ENCODE measurements at regions not wholly inside any gene's neighbourhood (a gene's known extent, or its start where the extent isn't known, plus 50 kb on each side); places are given as distances from the start of the nearest gene placed in this dataset.

DNA sequence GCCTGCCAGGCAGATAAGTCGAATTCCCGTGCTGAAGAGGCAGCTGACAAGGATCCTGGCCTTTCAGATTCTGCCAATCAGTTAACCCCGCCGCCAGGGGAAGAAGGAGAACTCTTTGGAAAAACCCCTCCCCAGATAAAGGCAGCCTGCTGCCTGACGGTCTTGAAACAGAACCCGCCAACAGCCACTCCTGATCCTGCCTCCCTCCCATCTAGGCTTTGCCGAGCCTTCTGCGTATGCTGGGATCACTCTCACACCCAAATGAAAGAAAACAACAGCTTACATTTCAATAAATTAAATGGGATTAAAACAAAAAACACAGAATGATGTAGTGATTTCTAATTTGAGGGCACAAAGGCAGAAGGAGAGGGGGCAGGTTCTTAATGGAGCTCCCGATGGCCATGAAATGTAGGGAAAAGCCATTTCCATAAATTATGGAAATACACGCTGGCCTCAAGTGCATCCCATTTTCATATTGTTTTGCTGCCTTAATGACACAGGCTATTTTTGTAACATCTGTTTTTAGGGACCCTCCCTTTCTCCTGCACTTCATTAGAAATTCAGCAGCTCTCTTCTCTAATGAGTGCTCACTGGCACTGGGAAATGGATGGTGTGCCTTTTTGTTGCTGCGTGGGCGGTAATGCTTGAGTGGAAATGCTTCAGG is 319.1 kb downstream of the MED10 start:
- DNase-seq = no peak

DNA sequence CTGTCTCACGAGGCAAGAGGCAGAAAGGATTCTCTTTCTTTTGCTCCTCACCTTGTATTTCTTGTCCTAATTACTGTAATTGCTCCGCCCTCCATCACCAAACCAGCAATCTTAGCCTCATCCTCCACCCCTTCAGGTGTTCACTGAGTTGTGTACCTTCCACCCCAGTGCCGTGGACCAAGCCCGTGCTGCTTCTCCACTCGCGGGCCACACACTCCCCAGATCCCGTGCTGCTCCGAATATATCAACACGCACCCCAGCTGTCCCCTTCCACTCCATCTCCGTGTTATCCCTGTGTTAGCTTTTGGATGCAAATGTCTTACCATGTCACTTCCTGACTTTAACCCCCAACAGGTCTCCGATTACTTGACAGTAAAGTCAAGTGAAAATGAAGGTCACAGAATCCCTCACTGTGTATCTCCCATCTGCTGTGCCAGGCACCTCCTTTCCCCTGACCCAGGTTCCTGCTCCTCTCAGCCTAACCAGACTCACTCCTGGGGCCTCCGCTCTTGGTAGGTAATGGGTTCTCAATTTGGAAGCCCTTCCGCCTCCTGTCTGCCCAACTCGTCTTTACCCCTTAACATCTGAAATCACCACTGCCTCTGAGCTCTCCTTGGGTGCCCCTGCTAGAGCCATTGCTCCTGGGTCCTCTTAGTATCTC is 320.2 kb downstream of the MED10 start:
- DNase-seq = no peak

DNA sequence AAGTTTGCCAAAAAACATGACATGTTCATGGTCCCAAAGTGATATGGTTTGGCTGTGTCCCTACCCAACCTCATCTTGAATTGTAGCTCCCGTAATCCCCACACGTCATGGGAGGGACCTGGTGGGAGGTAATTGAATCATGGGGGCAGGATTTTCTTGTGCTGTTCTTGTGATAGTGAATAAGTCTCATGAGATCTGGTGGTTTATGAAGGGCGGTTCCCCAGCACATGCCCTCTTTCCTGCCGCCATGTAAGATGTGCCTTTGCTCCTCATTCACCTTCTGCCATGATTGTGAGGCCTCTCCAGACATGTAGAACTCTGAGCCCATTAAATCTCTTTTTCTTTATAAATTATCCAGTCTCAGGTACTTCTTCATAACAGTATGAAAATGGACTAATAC is 322.1 kb downstream of the MED10 start:
- DNase-seq = no peak

DNA sequence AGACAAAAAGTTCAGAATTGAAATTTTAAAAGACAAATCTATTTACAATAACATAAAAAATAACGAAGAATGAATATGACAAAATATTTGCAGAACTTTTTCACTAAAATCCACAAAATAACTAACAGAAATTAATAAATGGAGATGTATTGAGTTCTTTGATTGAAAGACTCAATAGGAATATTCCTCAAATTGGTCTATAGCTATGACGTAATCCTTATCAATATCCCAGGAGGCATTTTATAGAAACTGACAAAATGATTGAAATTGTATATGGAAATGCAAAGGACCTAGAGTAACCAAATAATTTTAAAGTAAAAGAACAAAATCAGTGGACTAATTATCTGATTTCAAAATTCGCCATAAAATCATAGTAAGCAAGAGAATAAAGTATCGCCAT is 328.7 kb downstream of the MED10 start:
- no peak for DNase-seq

DNA sequence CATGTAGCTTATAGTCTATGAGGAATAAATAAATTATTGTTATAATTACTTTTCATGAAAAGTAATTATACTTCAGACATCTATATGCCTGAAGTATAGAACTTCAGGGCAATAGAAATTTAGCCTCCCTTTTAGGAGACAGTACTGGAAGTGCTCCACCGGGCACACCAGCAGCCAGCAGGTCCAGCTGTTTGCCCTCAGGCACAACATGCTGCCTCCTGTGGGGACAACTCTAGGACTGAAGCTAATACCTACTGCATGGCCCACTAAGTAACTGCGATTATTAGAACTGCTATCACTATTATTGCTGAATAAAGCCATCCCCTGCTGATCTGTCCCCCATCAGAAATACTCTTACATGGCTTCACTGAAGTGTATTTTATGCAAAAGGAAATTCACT is 329.6 kb downstream of the MED10 start:
- DNase-seq = no peak

DNA sequence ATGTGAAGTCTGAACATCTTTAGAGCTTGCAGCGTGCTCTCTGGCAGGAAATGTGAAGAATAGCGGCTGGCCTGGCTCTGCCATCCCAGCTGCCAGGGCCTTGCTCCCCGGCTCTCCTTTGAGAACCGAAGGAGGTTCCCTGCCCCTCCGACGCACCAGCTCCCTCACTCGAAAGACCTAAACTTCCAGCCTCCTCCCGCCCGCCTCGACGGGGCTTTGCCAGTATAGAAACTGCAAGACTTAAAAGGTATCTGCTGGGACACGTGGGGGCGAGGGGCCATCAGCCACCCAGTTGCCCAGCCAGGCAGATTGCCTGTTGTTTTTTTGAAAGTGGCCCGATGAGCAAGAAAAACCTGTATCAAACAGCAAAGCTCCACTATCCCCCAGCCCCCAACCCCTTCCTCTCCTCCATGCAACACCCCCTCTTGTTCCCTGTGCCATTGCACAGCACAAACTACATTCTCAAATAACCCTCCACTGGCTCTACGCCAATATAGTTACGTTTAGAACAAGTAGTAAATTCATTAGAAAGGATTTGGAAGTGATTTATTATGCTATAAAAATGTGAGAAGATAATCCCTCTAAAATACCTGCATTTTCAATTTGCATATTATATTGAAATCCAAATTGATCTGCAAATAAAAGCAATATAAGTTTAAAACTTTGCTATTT is 331.9 kb downstream of the MED10 start:
- DNase-seq = no peak

DNA sequence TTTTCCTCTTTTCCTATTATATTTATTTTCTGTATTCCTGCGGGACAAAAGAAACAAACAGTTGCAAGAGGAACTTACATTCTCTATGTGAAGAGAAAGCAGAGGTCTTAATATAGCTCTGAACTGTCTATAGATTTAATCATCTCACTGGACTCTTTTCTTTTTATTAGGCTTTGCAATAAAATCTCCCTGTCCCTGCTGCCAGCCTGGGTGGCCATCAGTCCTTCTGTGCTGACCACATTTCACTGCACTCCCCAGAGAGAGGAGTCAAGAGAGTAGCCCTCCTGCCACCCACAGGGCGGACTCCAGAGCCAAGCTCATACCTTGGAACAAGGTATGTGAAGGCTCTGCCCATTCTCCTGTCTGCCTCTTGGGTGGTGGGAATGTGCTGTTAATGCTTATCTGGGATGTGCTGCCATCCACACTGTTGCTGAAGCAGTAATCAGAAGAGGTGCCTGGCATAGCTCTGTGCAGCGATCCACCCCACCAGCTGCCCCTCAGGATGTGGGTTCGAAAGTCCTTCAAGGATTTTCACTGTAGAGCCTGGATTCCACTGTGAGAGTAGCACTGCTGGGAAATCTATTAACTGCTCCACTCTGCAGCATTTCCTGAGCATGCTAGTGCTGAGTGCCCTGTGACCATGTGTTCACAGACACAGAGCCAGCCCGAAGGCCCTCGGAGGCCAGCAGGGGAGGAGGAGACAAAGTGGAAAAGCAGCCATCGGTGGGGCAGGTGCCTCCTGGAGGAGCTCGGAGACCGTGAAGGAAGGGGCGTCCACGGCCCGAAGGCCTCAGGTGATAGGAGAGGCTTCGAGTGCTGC is 334.6 kb downstream of the MED10 start:
- DNase-seq = no peak

DNA sequence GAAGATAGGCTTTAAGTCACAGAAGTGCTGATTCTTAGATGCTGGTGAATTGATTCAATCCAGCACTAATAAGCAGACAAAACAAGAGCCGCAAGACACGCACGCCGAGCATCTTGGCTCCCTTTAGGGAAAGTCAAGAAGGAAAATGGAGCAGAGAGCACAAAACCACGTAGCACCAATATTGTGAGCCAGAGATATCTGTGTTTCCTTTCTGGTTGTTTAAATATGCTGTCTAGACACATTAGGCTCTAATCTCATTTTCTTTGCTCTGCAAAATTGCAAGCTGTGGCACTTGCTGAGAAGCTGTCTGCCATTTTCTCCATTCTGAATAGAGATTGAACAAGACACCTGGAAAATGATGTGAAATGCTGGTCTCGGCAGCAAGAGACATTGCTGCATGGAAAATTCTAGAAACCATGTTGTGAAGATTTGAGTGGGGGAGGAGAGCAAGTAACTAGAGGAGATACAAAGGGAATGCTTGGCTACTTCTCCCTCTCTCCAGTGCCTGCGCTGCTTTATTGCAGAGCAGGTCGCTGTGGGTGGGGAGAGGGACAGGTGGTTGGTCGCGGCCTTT is 336.3 kb downstream of the MED10 start:
- no peak for DNase-seq

DNA sequence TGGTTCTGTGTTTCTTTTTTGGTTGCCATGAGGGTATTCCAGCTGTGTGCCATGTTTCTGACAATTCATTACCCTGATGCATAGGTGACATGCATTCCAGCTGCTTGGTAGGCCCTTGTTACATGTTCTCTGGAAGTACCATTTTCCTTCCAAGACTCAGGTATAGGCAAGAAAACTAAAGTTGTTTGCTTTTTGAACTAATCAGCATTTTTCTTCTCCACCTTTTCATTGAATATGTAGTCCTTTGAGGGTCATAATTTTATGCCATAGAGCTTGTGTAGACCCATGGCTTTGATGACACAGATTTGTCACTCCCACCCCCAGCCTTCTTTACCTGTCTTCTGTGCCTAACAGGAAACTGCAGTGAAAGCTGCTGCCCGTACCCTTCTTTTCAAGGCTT is 339.2 kb downstream of the MED10 start:
- no peak for DNase-seq

DNA sequence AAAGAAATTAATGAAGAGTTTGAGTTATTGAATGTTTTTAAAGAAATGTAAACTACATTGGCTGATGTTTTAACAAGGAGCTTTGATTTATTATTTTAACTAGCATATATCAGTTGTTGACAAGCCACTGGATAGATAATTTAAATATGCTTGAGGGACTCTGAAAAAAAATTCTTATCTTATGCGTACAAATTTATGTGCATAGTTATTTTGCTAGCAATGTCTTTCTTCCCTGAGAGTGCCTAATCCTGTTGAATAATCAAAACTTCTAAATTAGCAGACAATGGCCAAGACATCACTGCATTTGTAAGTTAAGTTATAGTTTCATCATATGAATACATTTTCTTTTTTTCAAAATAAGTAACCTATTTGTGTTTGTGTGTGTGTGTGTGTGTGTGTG is 342.3 kb downstream of the MED10 start:
- DNase-seq = no peak

DNA sequence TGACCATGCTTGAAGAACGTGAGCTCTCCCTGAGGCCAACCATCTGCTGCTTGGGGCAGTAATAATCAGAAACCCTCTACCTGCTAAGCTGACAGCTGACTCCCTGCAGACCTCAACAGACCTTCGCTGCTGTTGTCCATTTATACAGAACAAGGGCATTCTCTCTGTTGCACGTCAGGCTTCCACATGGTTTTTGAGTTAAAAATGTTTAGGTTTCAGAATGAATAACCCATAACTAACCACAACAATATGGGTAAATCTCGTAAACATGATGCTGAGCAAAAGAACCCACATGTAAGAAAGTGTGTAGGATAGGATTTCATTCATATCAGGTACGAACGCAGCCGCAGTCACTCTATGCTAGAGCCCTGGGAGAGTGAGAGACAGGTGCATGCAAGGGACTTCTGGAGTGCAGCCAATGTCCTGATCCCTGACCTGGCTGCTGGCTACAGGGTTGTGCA is 348.5 kb downstream of the MED10 start:
- DNase-seq = no peak

DNA sequence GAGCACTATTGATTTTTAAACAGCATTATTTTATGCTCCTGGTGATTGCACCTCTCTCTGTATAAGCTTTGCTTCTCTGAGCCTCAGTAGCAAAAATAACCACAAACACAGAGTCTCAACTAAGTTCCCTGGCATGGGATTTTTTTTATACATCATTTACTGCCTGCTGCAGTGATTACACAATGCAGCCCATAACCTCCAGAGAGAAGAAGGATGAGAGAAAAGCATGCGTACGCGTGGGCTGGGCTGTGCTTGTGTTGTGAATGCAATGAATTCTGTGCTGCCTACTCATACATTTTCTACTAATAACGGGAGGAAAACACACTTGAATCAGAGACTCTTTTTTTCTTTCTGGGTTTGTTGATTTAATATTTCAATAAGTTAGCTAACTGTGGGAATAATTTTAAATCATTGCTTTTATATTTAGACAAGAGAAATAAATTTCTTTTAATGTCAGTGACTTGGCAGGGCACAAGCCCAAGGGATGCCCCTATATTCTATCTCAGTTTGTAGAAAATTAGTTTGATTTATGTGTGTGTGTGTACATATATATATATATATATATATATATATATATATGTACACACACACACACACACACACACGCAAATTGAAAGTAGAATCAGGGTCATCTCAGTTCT is 351.5 kb downstream of the MED10 start:
- DNase-seq = no peak

DNA sequence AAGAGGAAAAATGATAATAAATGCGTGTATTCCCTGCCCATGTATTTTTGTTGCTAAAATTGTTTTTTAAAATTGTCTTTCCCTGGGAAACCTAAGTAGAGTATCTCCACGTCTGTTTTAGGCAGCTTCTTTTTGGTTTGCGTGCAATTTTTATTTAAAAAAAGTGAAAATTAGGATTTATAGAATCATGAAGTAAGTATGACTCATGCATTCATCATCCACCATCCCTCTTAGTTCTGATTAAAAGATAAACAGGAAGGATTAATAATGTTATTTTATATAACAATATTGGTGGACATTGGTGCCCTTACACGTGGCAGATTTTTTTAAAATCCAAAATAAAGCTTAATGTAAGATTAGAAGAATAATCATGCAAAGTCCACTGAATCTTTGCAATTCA is 358.7 kb downstream of the MED10 start:
- no peak for DNase-seq

DNA sequence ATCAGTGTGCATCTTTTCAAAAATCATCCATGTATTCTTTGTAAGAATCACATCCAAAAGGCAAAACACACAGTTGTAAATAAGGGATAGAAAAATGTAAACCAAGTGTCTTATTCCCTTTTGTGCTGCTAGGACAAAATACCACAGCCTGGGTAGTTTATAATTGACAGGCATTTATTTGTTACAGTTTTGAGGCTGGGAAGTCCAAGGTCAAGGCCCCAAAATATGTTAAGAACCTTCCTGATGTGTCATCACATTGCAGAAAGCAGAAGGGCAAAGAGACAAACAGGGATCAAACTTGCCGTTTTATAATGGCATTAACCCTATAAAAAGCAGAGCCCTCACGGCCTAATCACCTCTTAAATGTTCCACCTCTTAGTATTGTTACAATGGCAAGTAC is 364.8 kb downstream of the MED10 start:
- no peak for DNase-seq

DNA sequence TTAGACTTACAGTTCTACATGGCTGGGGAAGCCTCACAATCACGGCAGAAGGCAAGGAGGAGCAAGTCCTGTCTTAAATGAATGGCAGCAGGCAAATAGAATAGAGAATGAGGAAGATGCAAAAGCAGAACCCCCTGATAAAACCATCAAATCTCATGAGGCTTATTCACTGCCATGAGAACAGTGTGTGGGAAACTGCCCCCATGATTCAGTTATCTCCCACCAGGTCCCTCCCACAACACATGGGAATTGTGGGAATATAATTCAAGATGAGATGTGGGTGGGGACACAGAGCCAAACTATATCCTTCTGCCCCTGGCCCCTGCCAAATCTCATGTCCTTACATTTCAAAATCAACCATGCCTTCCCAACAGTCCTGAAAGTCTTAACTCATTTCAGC is 367.1 kb downstream of the MED10 start:
- DNase-seq = no peak

DNA sequence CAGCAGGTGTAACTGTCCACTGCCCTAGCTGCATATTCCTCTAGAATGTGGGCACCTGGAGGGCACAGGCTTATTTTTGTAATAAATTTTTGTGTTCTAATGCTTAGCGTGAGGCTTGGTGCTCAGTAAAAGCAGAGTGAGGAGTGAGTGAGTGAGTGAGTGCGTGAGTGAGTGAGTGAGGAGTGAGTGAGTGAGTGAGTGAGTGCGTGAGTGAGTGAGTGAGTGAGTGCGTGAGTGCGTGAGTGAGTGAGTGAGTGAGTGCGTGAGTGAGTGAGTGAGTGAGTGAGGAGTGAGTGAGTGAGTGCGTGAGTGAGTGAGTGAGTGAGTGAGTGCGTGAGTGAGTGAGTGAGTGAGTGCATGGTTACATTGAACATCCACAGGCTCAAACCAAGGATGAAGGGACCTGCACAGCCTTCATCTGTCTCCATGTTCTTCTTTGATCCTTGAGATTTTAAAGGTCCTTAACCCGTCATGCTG is 371.5 kb downstream of the MED10 start:
- DNase-seq = no peak

DNA sequence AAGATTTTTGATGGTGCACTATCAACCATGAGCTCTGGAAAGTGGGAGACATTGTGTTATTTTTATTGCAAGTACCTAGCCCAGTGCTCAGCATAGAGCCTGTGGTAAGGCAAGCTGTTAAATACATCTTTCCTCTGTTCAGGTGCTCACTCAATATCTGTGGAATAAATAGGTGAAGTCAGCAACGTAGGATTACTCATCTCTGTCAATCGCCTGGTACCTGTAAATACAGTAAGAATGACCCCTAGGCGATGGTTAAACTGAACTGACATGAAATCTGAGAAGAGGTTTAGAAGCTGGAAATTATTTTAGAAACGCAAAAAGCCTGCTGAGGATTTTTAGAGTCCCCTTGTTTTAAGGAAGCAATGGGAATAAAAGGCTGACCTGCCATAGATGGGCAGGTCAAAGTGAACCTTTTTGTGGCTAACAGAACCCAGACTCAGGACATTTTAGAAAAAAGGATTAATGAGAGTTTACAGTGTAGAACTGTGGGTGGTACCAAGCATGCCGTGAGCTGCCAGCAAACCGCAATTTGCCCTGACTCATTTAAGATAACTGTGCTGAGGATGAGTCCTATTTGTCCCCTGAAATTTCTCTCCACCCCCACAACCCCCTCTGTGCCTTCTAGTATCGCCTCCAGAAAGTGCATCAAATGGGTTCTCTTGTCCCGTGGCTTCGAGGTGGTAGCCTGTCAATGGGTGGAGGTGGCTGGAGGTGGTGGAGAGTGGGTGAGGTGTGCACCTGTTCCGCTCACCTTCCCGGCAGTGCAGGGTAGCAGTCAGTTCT is 375.1 kb downstream of the MED10 start:
- no peak for DNase-seq

DNA sequence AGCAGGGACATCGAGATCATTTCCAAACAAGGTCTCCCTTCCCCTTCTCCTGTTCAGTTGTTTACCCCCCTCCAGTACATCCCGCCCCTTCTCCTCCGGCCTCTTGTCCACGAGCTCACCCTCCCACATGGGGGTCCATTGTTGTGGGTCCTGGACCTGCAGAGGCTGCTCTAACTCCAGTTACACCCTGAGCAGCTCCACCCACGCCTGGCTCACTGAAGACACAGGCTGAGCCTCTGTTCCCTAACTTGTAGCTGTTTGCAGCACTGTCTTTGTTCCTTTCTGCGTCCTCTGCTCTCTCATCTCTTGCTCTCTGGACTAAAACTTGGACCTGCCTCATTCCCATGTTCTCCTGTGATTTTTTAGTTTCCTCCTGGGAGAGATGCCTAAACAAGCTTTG is 377.5 kb downstream of the MED10 start:
- no peak for DNase-seq

DNA sequence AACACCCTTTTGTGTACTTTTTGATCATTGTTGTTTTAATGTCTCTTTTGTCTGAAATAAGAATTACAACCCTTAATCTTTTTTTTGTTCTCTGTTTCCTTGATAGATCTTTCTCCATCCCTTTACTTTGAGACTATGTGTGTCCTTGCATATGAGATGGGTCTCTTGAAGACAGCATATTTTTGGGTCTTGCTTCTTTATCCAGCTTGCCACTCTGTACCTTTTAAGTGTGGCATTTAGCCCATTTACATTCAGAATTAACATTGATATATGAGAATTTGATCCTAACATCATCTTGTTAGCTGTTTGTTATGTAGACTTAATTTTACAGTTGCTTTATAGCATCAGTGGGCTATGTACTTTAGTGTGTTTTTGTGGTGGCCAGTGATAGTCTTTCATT is 382.5 kb downstream of the MED10 start:
- DNase-seq = no peak

DNA sequence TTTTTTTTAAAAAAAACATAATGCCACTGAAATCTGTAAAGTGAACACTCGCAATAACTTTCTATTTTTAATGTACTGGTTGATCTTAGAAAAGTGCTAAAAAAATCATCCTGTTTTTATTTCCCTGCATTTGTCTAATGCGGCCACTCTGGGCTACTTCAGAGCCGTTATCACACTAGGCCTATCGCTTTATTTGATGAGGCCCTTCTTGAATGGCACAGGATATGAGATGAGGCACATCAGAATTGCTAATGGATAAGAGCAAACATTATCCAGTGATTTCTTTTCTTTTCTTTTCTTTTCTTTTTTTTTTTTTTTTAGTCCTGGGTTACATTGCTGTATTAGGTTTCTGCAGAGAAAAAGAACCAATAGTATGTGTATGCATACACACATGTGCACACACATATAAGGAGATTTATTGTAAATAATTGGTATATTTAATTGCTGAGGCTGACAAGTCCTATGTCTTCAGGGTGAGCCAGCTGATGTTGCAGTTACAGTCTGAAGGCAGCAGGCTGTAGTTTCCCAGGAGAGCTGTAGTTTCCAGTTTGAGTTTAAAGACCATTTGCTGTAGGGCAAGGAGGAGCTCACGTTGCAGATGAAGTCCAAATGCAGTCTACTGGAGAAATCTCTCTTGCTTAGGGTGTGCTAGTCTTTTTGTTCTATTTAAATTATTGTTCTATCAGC is 391.7 kb downstream of the MED10 start:
- no peak for DNase-seq

DNA sequence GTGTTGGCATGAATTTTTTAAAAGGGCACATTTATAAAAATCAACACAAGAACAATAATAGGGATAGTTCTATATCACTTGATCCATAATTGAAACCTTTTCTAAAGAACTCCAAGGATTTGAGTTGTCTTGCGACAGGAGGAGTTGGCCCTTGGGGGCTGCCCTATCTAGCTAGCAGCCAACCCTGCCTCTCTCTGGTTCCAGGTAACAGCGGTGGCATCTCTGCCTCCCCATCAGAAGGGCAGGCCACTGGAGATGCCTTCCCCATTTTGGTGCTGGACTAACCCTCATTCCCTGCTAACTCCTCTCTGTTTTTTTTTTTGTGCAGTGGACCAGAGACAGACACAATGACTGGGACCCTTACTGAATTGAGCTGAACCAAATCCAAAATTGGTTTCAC is 393.0 kb downstream of the MED10 start:
- no peak for DNase-seq
